Vagina (tissue), 2 donors: ENCODE measurements at regions not wholly inside any gene's neighbourhood (a gene's known extent, or its start where the extent isn't known, plus 50 kb on each side); places are given as distances from the start of the nearest gene placed in this dataset.

Source experiments
- POLR2A ChIP-seq, 2 donors: fragments of 450-650 bp; IDR thresholded peaks; one replicate each; pipeline ENCODE4 v1.6.1; 2017; ENCODE audit warnings: antibody characterized with exemption in 2 of 2, mild to moderate bottlenecking in 2 of 2, moderate library complexity in 2 of 2
- POLR2AphosphoS5 ChIP-seq, 2 donors: sonication (generic); formaldehyde crosslinking; IDR thresholded peaks; one replicate each; pipeline ENCODE4 v1.9.0; 2017; ENCODE audit warnings: antibody characterized with exemption in 2 of 2, mild to moderate bottlenecking in 2 of 2, low read depth in 1 of 2; ENCODE audit not compliant: insufficient read depth in 1 of 2
- TF ChIP-seq, protein P1 (sequence below), 3 experiments: fragments of 450-650 bp in 2 of 3; fragments of 200-600 bp in 1 of 3; sonication (generic) in 1 of 3; IDR thresholded peaks; one replicate each; pipeline ENCODE4 v1.5.1; 2017 to 2019; ENCODE audit warnings: antibody characterized with exemption in 3 of 3, mild to moderate bottlenecking in 2 of 3, moderate library complexity in 2 of 3

DNA sequence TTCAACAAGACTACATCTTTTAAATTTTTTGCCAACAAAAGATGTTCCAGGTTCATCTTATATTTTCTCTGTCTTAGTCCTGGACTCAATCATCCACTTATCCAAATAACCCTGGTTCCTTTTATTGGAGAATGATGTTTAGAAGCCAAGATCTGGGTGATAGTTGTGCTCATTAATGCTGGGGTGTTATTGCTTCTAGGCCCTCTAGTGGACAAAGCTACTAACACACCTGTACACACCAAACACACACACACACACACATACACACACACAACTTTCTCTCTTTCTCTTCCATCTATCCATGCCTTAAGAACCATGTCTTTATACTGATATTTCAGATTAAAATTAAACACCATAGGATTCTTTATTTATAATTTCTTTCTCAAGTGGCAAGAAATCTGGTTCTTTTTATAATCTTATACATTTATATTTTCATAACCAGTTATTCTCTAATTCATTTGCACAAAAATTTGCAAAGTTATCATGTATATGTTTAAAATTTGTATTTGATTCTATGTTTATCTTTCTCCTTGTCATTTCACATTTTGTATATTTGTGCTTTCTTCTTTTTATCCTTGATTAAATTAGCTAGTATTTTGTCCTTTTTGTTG, 179.1 kb upstream of the SMIM23 start:
- TF ChIP-seq, protein P1, sequence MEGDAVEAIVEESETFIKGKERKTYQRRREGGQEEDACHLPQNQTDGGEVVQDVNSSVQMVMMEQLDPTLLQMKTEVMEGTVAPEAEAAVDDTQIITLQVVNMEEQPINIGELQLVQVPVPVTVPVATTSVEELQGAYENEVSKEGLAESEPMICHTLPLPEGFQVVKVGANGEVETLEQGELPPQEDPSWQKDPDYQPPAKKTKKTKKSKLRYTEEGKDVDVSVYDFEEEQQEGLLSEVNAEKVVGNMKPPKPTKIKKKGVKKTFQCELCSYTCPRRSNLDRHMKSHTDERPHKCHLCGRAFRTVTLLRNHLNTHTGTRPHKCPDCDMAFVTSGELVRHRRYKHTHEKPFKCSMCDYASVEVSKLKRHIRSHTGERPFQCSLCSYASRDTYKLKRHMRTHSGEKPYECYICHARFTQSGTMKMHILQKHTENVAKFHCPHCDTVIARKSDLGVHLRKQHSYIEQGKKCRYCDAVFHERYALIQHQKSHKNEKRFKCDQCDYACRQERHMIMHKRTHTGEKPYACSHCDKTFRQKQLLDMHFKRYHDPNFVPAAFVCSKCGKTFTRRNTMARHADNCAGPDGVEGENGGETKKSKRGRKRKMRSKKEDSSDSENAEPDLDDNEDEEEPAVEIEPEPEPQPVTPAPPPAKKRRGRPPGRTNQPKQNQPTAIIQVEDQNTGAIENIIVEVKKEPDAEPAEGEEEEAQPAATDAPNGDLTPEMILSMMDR (IDR thresholded peaks at IDR 0.05), result no peak
- TF ChIP-seq POLR2A (IDR thresholded peaks at IDR 0.05) (no peak), POLR2AphosphoS5 (IDR thresholded peaks at IDR 0.05; ENCODE audit: insufficient read depth in 1 of 2, low read depth in 1 of 2) (no peak)
